Right hindlimb (tissue), 1 donor: ENCODE measurements at regions not wholly inside any gene's neighbourhood (a gene's known extent, or its start where the extent isn't known, plus 50 kb on each side); places are given as distances from the start of the nearest gene placed in this dataset.
"Not testable (repeated sequence)": the region's sequence is repeated elsewhere in the genome, so short reads cannot be mapped to it uniquely, and the experiment has no call there.

Experiments
- DNase-seq: peaks from one replicate; pipeline ENCODE4 v3.0.0-alpha.2; 2018

GRCh38 chr3:145333931-145334330 is 827.1 kb downstream of the PLOD2 start:
- DNase-seq, result no peak

- no peak for DNase-seq
Measured at GRCh38 chr3:145355206-145355605, 805.8 kb downstream of the PLOD2 start.

GRCh38 chr3:145357453-145357852 is 803.5 kb downstream of the PLOD2 start:
- no peak for DNase-seq

GRCh38 chr3:145359040-145359439 is 801.9 kb downstream of the PLOD2 start:
- DNase-seq, result no peak

- DNase-seq, result no peak
Measured at GRCh38 chr3:145368748-145369147, 792.2 kb downstream of the PLOD2 start.

- no peak for DNase-seq
Measured at GRCh38 chr3:145370870-145371269, 790.1 kb downstream of the PLOD2 start.

GRCh38 chr3:145377301-145377700 is 783.7 kb downstream of the PLOD2 start:
- no peak for DNase-seq

GRCh38 chr3:145383416-145383815 is 777.6 kb downstream of the PLOD2 start:
- DNase-seq, result no peak

GRCh38 chr3:145384307-145384706 is 776.7 kb downstream of the PLOD2 start:
- DNase-seq, result no peak

GRCh38 chr3:145387211-145387610 is 773.8 kb downstream of the PLOD2 start:
- no peak for DNase-seq

GRCh38 chr3:145395421-145395820 is 765.6 kb downstream of the PLOD2 start:
- no peak for DNase-seq

GRCh38 chr3:145411605-145412004 is 749.4 kb downstream of the PLOD2 start:
- DNase-seq, result no peak

- DNase-seq, result no peak
Measured at GRCh38 chr3:145417678-145418077, 743.3 kb downstream of the PLOD2 start.

GRCh38 chr3:145422556-145422955 is 738.4 kb downstream of the PLOD2 start:
- no peak for DNase-seq

GRCh38 chr3:145427355-145427754 is 733.6 kb downstream of the PLOD2 start:
- DNase-seq, result no peak

GRCh38 chr3:145429546-145429945 is 731.4 kb downstream of the PLOD2 start:
- no peak for DNase-seq

- DNase-seq, result no peak
Measured at GRCh38 chr3:145448436-145448835, 712.5 kb downstream of the PLOD2 start.

GRCh38 chr3:145450018-145450682 is 710.8 kb downstream of the PLOD2 start:
- DNase-seq, result no peak

GRCh38 chr3:145457825-145458552 is 703.0 kb downstream of the PLOD2 start:
- DNase-seq, result no peak

GRCh38 chr3:145459681-145460080 is 701.3 kb downstream of the PLOD2 start:
- DNase-seq, result not testable (repeated sequence)

GRCh38 chr3:145471976-145472375 is 689.0 kb downstream of the PLOD2 start:
- no peak for DNase-seq

- DNase-seq, result not testable (repeated sequence)
Measured at GRCh38 chr3:145482735-145483134, 678.2 kb downstream of the PLOD2 start.

GRCh38 chr3:145483992-145484391 is 677.0 kb downstream of the PLOD2 start:
- DNase-seq, result no peak

- DNase-seq, result no peak
Measured at GRCh38 chr3:145489011-145489410, 672.0 kb downstream of the PLOD2 start.
